ENCODE measurements at regions not wholly inside any gene's neighbourhood (a gene's known extent, or its start where the extent isn't known, plus 50 kb on each side); places are given as distances from the start of the nearest gene placed in this dataset.

- no peak for TF ChIP-seq CTCF (IDR thresholded peaks at IDR 0.05)
- no peak for TF ChIP-seq EP300 (IDR thresholded peaks at IDR 0.05)
- TF ChIP-seq POLR2A (IDR thresholded peaks at IDR 0.05): no peak
Observed at GRCh38 chr3:28646435-28646834, 297.8 kb upstream of the AZI2 start.
